ENCODE measurements at regions not wholly inside any gene's neighbourhood (a gene's known extent, or its start where the extent isn't known, plus 50 kb on each side); places are given as distances from the start of the nearest gene placed in this dataset.

DNA sequence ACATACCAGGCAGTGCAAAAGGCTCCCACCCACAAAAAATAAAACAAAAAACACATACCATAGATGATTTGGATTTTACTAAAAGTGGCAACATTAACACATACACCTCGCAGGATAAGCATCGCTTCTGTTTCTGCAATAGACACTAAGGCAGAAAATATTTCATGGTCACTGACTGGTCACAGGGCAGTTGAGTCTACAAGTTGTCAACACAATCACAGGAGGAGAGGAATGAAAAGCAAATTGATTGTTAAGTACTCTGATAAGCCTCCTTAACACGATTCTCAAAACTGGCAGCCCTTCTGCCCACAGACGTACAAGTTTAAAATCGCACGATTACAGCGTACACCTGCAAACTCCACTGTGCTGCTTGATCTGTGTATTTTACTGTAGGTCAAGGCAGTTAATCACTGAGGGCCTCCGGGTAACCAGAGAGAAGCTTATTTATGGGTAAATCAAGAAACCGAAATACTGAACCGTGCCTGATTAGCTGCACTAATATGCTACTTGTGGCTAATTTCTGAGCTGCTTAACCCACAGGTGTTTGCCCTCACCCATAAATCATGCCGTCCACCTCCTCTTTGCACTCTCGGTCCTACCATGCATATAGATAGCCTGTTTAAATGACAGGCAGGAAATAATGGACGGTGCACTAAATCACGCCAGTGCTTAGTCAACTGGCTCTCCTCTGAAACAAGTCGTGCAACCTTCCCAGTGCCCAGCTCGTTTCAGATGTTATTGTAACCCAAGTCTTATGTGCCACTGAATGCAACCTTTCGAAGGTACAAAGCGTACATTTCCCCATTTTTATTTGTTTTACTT is 659.4 kb upstream of the ADAMTS16 start (continued):
- no peak for TF ChIP-seq NANOG (IDR thresholded peaks at IDR 0.05; ENCODE audit: borderline replicate concordance)
- TF ChIP-seq JUNB (IDR thresholded peaks at IDR 0.05; ENCODE audit: unreplicated experiment): no peak
- TF ChIP-seq STAT1 (IDR thresholded peaks at IDR 0.05; ENCODE audit: unreplicated experiment): no peak
- no peak for TF ChIP-seq EZH2phosphoT487 (IDR thresholded peaks at IDR 0.05; ENCODE audit: unreplicated experiment)
- TF ChIP-seq ZNF114 (CRISPR knock-in tag; IDR thresholded peaks at IDR 0.05): no peak
- no peak for TF ChIP-seq ZNF331 (CRISPR knock-in tag; IDR thresholded peaks at IDR 0.05; ENCODE audit: low read depth)

DNA sequence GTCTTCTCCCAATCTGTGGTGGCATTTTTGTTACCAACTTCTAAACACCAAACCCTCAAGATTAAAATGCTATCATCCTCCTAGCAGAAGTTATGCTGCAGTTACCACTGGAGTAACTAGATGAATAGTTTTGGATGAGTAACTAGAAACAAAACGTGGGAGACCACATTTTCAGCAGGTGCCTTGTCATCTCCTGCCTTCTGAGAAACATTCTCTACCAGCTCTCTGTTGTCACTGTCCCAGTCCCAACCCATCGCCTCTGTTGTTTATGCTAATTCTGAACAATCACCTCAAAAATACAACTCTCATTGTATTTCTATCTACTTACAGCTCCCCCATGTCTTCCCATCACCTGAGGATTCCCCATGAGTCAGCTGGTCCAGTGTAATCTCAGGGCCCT is 652.5 kb upstream of the ADAMTS16 start:
- Histone ChIP-seq H3K9me2 (ENCODE audit: insufficient read depth) (no peaks in the 10 kb centered on the region), H3K27ac (ENCODE audit: low read depth) (no peak overlapping the region), H3K4me2 (no peak overlapping the region), H3K4me3 (no peak overlapping the region), H4K20me1 (replicated peaks; ENCODE audit: insufficient read depth) (no peaks in the 10 kb centered on the region), H3K79me2 (replicated peaks; ENCODE audit: insufficient read depth) (no peaks in the 10 kb centered on the region), H3K36me3 (ENCODE audit: insufficient read depth) (no peaks in the 10 kb centered on the region), H3K4me1 (ENCODE audit: insufficient read depth) (no peaks in the 10 kb centered on the region), H3K27me3 (ENCODE audit: insufficient read depth) (no peaks in the 10 kb centered on the region), H3F3A (replicated peaks; ENCODE audit: low read depth) (no peaks in the 10 kb centered on the region), H2AFZ (no peak overlapping the region)
- no peaks in the 10 kb centered on the region for H3K4me1 Mint-ChIP-seq
- H3K4me3 Mint-ChIP-seq: no peak overlapping the region
- H3K27me3 Mint-ChIP-seq (ENCODE audit: insufficient read depth, low read depth, poor library complexity): no peaks in the 10 kb centered on the region
- DNase-seq (ENCODE audit: low spot score) (no peak), ATAC-seq (no peak)
- H3K9me3 Mint-ChIP-seq: peaks cover 5% of the 10 kb centered on the region; the same call in 2 of the 3 replicates
- no peak overlapping the region for H3K27ac Mint-ChIP-seq
- no peaks in the 10 kb centered on the region for H3K36me3 Mint-ChIP-seq (ENCODE audit: low read depth)
- TF ChIP-seq, protein P1, sequence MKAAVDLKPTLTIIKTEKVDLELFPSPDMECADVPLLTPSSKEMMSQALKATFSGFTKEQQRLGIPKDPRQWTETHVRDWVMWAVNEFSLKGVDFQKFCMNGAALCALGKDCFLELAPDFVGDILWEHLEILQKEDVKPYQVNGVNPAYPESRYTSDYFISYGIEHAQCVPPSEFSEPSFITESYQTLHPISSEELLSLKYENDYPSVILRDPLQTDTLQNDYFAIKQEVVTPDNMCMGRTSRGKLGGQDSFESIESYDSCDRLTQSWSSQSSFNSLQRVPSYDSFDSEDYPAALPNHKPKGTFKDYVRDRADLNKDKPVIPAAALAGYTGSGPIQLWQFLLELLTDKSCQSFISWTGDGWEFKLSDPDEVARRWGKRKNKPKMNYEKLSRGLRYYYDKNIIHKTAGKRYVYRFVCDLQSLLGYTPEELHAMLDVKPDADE (IDR thresholded peaks at IDR 0.05): no peak
- TF ChIP-seq ZNF331 (CRISPR knock-in tag; IDR thresholded peaks at IDR 0.05; ENCODE audit: low read depth) (no peak), NANOG (IDR thresholded peaks at IDR 0.05; ENCODE audit: borderline replicate concordance) (no peak), EZH2phosphoT487 (IDR thresholded peaks at IDR 0.05; ENCODE audit: unreplicated experiment) (no peak), JUNB (IDR thresholded peaks at IDR 0.05; ENCODE audit: unreplicated experiment) (no peak), CREB1 (CRISPR knock-in tag; IDR thresholded peaks at IDR 0.05; ENCODE audit: low read depth) (no peak), POLR2AphosphoS5 (IDR thresholded peaks at IDR 0.05; ENCODE audit: low read depth) (no peak), EZH2 (IDR thresholded peaks at IDR 0.05; ENCODE audit: low read depth, unreplicated experiment) (no peak), ZNF114 (CRISPR knock-in tag; IDR thresholded peaks at IDR 0.05) (no peak)
- TF ChIP-seq, protein P2, sequence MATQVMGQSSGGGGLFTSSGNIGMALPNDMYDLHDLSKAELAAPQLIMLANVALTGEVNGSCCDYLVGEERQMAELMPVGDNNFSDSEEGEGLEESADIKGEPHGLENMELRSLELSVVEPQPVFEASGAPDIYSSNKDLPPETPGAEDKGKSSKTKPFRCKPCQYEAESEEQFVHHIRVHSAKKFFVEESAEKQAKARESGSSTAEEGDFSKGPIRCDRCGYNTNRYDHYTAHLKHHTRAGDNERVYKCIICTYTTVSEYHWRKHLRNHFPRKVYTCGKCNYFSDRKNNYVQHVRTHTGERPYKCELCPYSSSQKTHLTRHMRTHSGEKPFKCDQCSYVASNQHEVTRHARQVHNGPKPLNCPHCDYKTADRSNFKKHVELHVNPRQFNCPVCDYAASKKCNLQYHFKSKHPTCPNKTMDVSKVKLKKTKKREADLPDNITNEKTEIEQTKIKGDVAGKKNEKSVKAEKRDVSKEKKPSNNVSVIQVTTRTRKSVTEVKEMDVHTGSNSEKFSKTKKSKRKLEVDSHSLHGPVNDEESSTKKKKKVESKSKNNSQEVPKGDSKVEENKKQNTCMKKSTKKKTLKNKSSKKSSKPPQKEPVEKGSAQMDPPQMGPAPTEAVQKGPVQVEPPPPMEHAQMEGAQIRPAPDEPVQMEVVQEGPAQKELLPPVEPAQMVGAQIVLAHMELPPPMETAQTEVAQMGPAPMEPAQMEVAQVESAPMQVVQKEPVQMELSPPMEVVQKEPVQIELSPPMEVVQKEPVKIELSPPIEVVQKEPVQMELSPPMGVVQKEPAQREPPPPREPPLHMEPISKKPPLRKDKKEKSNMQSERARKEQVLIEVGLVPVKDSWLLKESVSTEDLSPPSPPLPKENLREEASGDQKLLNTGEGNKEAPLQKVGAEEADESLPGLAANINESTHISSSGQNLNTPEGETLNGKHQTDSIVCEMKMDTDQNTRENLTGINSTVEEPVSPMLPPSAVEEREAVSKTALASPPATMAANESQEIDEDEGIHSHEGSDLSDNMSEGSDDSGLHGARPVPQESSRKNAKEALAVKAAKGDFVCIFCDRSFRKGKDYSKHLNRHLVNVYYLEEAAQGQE (IDR thresholded peaks at IDR 0.05; ENCODE audit: unreplicated experiment): no peak
- TF ChIP-seq, protein P3, sequence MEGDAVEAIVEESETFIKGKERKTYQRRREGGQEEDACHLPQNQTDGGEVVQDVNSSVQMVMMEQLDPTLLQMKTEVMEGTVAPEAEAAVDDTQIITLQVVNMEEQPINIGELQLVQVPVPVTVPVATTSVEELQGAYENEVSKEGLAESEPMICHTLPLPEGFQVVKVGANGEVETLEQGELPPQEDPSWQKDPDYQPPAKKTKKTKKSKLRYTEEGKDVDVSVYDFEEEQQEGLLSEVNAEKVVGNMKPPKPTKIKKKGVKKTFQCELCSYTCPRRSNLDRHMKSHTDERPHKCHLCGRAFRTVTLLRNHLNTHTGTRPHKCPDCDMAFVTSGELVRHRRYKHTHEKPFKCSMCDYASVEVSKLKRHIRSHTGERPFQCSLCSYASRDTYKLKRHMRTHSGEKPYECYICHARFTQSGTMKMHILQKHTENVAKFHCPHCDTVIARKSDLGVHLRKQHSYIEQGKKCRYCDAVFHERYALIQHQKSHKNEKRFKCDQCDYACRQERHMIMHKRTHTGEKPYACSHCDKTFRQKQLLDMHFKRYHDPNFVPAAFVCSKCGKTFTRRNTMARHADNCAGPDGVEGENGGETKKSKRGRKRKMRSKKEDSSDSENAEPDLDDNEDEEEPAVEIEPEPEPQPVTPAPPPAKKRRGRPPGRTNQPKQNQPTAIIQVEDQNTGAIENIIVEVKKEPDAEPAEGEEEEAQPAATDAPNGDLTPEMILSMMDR (conservative IDR thresholded peaks at IDR 0.05; ENCODE audit: low read depth in 2 of 2): no peak

Data from GM23338 (cell line).